Left renal pelvis (tissue), 4 donors: ENCODE measurements at regions not wholly inside any gene's neighbourhood (a gene's known extent, or its start where the extent isn't known, plus 50 kb on each side); places are given as distances from the start of the nearest gene placed in this dataset.
"Not testable (repeated sequence)": the region's sequence is repeated elsewhere in the genome, so short reads cannot be mapped to it uniquely, and the experiment has no call there.

Experiments used
- DNase-seq, 4 donors: peaks; one replicate each; pipeline ENCODE4 v3.0.0-alpha.2; 2013; ENCODE audit warnings: low read depth in 4 of 4, low spot score in 3 of 4

DNA sequence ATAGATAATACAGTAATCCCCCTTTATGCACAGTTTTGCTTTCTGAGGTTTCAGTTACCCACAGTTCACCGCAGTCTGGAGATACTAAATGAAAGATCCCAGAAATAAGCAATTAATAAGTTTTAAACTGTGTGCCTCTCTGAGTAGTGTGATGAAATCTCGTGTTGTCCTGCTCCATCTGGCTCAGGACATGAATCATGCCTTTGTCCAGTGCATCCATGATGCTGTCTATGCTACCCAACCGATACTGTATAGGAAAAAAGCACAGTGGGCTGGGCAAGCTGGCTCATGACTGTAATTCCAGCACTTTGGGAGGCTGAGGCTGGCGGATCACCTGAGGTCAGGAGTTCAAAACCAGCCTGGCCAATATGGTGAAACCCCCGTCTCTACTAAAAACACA, 85.0 kb upstream of the SLC2A1 start:
- DNase-seq: no peak

DNA sequence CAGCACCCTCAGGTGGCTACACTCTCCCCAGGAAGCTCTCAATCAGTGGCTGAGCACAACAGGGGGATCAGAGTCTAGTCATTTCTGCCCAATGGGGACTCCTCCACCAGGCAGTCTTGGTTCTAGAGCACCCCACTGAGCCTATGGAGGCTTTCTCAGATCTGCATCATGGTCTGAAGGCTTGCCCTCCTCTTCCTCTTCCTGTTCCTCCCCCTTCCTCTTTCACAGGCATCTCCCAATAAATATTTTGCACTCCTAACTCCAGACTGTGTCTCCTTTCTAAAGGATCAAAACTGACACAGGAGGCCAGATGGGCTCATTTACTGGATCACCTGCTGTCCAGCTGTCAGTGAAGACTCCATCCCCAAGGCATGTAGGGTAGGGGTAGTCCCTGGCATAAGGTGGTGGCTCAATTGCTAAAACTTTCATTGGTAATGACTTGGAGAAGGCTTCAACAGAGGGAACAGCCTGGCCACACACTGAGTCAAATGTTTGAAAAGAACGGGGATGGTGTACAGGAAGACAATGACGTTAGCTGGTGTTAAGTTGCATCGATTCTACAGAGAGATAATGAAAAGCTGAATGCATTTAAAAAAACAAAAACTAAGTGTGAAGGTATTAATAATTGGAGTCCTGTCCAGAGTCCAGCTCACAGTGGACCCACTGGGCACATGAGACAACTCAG, 84.2 kb upstream of the SLC2A1 start:
- DNase-seq: no peak

DNA sequence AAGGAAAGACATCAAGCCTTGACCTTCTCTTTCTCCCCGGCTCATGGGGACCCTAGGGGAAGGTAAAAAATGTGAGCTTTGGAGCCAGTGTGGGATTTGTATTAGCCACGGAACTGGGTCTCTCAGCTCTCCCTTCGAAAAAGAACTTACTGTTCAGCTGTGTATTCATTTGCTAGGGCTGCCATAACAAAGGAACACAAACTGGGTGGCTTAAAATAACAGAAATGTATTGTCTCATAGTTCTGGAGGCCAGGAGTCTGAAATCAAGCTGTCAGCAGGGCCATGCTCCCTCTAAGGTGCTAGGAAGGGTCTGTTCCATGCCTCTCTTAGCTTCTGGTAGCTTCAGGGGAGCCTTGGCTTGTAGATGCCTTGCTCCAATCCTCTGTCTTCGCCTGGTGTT, 83.5 kb upstream of the SLC2A1 start:
- DNase-seq: no peak

DNA sequence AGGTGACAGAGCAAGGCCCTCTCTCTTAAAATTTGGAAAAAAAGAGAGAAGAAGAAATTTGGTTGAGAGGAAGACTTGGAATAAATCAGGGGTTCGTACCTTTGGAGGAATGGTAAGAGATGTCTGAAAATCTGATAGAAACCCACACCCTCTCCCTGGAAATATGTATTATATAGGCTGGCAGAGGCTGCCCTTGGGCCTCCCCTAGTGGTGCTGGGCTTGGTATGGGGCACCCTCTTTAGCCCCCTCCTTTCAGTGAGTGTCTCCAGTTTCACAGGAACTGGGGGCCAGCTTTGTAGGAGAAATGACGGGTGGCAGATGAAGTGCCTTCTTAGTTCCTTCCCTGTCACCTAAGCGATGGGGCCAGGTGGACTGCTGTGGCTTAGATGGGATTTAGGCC, 82.9 kb upstream of the SLC2A1 start:
- no peak for DNase-seq

DNA sequence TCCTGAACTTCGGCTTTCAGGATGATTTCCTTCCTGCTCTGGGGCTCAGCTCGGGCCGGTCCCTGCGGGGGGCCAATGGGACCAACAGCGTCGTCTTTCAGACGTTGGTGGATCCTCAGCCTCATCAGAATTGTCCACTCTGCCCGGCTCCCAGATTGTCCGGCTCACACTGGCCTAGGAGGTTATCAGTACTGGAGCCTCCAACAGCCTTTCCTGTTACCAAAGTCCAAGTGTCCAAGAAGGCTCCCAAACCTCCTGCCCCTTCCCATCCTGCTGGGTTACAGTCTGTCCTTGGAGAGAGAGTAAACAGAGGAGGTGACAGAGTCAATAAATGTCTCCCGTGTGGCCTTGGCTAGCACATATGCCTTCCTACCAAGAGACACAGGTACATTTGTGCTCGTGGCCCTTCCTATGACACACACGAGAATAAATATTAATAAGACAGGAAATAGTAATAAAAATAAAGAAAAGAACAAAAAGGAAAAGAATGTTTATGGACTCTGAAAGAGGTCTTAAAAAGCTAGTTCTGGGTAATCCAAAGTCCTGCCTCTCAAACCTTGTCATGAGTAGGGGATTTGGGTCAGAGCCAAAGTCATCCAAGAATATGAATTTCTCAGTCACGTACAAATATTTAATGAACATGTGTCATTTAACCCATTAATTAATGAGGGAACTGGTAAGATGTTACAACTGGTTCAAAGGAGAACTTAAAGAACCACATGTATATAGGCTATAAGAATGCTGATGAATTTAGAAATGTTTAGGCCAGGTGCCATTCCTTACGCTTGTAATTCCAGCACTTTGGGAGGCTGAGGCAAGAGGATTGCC, 80.8 kb upstream of the SLC2A1 start:
- no peak for DNase-seq

DNA sequence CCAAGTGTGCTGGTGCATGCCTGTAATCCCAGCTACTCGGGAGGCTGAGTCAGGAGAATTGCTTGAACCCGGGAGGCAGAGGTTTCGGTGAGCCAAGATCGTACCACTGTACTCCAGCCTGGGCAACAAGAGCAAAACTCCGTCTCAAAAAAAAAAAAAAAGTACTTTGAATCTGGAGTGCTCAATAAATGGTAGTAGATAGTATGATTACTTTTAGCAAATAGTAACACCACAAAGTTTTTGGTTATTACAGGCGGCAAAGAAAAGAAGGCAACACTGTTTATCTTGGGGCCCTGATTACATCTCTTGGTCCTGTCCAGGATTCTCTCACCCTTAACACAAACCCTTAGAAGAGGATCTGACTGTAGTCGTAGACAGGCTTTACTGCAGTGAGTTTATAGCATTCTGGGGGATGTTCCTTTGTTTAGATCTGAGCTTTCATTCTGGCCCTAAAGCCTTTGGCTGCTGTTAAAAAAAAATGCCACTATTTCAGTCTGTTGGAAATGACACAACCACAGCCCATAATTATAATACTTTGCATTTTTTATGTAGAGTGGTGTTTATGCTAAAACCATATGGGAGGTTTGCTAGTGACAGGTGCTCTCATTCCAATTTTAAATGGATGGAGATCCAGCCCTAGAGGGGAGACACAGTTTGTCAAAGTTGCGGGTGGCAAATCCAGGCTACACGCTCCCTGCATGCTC, 79.7 kb upstream of the SLC2A1 start:
- no peak for DNase-seq

DNA sequence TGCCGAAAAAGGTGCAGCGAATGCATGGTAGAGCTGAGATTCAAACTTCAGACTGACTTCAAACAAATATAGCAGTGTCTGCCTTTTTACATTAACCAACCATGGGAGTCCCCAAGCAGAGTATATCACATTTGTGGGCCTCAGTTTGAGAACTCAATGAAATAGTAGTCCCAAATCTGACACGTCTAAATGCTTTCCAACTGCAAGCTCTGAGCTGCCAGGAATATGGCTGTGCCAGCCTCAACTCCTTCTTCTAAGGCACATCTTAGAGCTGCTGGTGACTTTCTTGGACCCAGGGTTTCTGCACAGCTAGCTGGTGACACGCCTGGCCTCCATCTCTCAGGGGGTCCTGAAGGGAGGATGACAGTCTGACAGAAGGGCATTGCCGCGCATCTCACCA, 78.8 kb upstream of the SLC2A1 start:
- no peak for DNase-seq

DNA sequence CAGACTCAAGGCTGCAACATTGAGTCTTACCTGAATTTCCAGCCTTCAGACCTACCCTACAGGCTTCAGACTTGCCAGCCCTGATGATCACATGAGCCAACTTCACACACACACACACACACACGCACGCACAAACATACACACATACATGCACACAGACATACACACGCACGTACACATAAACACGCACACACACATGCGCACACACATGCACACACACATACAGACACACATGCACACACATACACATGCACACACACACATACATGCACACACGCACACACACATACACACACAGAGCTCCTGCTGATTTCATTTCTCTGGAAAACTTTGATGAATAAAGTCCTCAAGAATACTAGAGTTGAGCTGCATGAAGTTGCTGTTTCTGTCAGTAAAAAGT, 78.3 kb upstream of the SLC2A1 start:
- DNase-seq: no peak

DNA sequence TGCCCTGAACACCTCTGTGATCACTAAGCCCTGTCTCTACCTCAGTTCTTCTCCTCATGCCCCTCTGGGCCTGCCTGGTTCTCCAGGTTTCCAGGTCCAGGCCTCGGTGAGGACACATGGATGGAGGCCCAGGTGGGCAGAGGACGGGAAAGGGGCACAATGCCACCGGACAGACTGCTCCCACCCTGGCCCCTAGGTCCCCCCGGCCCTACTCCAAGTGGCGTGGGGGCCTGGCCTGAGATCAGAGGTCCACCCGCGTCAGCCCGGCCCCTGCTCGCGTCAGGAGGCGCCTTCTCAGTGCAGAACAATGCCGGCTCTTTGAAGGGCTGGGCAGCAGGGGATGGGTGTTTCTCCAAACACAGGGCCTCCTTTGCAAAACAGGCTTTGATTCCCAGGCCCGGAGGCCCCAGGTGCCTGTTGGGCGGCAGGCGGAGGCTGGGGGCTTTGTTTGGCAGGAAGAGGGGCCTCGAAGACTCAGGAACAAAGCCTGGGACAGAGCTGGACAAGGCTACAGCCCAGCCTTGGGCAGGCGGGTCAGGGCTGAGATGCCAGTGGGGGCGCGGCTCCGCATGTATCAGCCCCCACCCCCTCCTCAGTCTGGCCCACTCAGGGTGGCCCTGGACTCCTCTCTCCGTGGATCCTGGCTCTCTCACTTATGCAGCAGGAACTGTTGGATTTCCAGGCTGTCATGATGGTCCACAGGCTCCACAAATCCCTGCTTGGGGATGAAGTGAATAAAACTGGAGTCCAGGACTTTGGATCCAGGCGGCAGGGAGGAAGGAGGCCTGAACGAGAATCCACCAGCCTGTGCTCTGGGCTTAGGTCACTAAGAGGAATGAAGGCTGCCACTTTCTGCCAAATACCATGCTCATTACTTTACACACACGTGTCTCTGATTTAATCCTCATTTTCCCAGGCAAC, 77.4 kb upstream of the SLC2A1 start:
- DNase-seq: no peak

DNA sequence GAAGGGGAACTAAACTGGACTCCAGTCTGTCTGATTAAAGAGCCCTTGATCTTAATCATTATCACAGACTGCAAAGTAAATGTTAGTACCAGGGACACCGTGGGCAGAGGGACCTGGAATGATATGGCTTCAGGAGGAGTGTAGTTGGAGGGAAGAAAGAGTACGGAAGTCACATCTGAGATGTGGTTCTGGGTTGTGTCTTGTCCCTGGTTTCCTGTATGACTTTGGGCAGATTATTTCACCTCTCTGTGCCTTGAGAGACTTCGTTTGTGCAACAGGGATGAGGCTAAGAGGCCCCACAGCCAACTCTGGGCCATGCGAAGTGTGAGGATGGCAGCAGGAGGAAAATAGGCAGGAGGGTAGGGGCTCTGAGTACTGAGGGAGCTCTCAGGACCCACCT, 76.1 kb upstream of the SLC2A1 start:
- no peak for DNase-seq

DNA sequence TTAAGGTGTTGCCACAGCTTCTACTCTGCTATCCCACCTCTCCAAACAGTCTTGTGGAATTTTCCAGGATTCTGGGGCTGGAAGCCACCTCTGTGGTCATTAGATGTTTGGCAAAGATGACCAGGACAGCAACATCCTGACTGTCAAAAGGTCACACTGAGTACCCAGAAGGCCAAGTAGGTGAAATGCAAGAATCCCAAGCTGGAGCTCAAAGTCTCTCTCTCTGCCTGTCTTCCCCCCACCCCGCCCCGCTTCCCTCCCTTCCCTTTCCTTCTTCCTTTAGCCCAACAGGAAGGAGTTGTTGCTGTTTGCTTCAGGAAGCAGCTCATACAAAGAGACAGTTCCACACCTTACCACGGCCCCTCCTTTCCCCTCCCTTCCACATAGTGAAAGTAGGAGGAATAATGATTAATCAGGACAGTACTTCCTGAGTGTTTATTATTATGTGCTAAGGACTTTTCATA, 75.6 kb upstream of the SLC2A1 start:
- DNase-seq: no peak

DNA sequence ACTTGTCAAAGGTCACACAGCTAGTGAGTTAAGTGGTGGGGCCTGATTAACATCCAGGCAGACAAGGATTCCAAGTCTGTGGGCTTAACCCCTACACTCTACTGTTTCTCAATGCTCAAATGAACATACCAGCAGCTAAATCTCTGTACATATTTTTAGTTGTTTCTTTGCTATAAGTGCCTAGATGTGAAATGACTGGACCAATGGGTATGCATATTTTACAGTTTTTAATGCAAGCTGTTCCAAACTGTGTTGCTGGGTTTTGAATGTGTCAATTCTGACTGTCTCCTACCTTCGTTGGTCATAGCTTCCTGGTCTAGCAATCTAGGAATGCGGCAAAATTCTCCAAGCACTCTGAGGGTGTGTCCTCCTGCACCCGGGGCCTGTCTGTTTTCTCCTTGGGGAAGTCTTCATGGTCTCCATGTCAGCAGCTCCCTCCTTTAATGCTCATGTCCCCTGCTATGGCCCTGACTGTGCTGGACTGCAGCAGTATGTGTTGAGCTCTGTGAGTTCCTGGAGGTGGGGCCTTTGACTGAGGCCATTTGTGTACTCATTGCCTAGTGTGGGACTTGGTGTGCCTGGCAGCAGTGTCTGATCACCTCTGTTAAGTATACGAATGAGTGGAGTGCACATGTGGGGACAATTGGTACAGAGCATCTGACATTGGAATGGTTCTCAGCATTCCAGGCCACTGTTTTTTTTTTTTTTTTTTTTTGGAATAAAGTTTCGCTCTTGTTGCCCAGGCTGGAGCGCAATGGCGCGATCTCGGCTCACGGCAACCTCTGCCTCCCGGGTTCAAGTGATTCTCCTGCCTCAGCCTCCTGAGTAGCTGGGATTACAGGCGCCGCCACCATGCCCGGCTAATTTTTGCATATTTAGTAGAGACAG, 72.9 kb upstream of the SLC2A1 start:
- no peak for DNase-seq

DNA sequence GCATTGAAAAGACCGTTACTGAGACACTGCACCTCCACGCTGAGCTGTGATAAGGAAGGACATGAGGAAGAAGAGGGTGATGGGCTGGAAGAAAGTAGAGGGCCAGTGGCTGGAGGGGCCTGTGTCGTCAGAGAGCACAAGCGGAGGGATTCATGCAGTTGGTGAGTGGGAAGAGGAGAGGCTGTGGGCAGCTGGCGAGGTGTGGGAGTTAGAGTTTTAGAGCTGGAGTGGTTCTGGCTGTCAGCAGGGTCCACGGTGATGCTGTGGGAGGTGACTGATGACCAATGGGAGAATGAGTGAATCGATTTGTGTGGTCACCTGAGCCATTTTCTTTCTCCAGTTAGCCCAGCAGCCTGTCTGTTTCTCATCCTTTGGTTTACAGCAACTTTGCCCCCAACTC, 66.2 kb upstream of the SLC2A1 start:
- DNase-seq: no peak

DNA sequence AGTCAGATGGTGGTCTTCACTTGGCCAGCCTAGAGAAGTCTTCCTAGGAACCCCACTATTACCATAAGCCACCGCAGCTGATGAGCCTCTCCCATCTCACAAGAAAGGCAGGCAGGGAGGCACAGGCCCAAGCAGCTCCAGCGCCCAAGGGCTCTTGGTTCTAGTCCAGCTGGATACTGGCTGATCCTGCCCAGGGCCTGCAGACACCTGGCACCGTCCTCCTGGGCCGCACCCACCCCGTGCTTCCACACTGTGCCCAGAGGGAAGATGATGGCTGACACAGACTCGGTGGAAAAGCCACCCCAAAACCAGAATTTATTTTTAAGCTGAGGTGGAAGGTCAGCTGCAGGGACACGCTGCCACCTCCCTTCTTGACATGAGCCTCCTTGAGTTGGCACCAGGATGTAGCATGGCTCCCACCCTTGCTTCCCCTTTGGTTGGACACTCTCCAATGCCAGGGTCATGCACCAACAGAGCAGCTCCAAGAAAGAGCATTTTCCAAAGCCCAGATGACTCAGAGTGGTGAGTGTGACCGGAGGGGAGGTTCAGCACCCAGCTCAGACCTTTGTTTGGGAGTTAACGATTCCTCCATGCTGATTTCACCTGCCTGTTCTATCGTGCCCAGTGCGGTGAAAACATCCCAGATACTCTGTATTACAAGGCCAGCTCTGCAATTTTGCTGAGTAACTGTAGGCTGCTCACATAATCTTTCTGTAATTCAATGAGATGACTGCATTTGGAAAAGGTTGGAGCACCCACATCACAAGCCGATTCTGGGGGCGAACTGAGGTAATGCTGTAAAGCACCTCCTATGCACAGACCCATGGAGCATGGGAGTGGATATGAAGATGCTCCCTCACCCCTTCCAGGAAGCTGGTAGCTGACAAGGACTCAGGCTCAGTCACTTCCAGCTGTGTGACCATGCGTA, 63.1 kb upstream of the SLC2A1 start:
- DNase-seq: no peak

DNA sequence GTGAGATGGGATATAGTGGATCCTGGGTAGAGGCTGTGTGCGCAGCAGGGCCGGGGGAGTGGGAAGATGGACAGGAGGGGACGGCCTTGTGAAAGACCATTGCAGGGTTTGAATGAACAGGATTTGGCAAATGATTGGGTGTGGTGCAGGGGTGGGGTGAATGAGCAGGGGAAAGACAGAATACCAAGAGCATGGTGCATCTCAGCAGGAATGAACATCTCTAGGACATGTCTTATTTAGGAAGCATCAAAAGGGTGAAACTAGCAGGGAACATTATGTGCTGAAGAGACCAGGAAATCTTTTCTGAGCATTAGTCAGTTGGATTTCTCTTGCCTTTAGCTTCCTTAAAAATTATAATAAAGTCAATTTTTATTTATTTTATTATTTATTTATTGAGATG, 60.6 kb upstream of the SLC2A1 start:
- no peak for DNase-seq

DNA sequence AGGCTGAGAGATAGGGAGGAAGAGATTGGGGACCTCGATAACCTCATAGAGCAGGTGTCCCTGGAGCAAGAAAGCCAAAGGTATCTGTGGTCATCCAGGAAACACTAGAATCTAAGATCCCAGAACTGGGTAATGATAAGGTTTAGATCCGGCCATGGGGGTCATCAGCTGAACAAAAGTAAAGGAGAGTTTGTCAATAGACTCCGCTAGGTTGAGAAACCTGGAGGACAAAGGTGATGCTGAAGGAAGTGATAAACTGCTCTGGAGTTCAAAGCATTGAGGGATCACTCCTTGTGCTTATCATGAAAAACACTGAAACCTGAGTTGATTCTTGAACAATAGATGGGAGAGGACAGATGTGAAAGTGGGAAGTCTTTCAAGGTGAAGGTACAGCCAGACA, 59.5 kb upstream of the SLC2A1 start:
- DNase-seq: no peak

DNA sequence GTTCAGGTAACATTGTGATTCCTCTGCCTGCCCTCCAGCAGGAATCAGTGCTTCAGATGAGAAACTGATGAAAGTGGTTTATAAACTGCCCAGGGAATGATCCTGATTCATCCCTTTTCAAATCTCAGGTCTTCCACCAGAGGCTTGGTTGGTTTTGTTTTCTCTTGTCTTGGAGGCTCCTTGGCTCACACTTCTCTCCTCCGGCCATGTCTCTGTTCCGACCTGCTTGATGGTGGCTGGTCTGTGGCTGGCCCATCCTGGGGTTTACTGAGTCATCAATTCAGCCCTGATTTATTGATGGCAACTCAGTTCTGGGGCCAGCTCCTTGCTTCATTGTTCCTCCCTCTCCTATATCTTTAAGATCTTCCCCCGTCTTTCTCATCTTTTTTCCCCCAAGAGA, 56.6 kb upstream of the SLC2A1 start:
- no peak for DNase-seq

DNA sequence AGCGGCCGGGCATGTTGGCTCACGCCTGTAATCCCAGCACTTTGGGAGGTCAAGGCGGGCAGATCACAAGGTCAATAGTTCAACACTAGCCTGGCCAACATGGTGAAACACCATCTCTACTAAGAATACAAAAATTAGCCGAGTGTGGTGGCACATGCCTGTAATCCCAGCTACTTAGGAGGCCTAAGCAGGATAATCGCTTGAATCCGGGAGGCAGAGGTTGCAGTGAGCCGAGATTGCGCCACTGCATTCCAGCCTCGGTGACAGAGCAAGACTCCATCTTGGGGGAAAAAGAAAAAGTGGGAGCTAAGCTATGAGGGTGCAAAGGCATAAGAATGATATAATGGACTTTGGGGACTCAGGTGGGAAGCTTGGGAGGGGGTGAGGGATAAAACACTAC, 55.9 kb upstream of the SLC2A1 start:
- not testable (repeated sequence) for DNase-seq

DNA sequence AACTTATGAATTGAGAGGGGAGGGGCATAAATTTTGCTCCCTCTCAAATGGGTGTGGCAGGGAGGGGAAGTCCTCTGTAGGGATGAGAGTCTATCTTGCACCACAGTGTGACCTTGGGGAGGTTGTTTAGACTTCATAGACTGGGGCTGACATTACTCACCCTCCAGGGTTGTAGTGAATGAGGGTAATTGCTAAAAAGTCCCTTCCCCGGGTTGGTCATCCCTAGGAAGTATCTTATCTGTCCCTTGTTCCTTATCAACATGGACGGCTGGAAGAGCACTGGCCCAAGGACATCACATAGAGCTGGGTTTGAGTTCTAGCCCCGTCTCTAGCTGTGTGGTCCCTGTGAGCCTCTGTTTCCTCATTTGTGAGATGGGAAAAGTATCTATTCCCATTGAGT, 52.4 kb upstream of the SLC2A1 start:
- no peak for DNase-seq
